Epithelial cell of proximal tubule (primary cell): ENCODE measurements at regions not wholly inside any gene's neighbourhood (a gene's known extent, or its start where the extent isn't known, plus 50 kb on each side); places are given as distances from the start of the nearest gene placed in this dataset.

Experiments
- DNase-seq: peaks from one replicate; pipeline ENCODE4 v3.0.0-alpha.2; 2011; ENCODE audit warnings: low read depth
- H3K4me3 ChIP-seq: 2 replicates; pipeline ENCODE4 v1.5.1; 2011; ENCODE audit warnings: low read depth, mild to moderate bottlenecking, low read length
- TF ChIP-seq, protein P1 (sequence below): conservative IDR thresholded peaks from 2 replicates; pipeline ENCODE4 v1.5.1; 2012; ENCODE audit warnings: low read depth, mild to moderate bottlenecking, low read length

DNA sequence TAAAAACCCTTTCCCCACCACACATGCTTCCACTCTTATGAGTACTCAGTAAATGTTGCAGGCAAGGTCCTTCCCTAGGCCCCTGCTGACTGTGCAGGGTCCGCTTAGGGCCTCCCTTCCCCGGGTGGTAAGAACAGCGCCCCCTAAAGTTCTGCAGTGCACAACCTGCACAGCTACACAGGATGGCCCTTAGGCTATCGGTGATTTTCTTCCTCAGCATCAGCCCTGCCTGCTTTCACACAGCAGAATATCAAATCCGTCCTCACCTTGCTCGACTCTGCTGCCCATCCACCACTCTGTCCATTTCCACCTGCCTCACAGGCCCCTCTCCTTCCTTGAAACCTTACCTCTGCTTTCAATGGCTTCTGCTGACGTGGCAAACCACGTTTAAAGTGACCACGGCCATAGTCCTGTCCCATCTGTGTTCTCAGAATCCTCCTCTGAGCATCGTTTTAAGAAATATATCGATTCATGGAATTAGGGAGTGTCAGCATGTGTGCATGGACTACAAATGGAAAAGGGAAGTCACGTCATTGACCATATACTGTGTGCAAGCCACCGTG is 51.4 kb upstream of the TMEM132E start:
- DNase-seq: no peak
- TF ChIP-seq, protein P1, sequence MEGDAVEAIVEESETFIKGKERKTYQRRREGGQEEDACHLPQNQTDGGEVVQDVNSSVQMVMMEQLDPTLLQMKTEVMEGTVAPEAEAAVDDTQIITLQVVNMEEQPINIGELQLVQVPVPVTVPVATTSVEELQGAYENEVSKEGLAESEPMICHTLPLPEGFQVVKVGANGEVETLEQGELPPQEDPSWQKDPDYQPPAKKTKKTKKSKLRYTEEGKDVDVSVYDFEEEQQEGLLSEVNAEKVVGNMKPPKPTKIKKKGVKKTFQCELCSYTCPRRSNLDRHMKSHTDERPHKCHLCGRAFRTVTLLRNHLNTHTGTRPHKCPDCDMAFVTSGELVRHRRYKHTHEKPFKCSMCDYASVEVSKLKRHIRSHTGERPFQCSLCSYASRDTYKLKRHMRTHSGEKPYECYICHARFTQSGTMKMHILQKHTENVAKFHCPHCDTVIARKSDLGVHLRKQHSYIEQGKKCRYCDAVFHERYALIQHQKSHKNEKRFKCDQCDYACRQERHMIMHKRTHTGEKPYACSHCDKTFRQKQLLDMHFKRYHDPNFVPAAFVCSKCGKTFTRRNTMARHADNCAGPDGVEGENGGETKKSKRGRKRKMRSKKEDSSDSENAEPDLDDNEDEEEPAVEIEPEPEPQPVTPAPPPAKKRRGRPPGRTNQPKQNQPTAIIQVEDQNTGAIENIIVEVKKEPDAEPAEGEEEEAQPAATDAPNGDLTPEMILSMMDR: no peak
- H3K4me3 ChIP-seq: no peak overlapping the region

DNA sequence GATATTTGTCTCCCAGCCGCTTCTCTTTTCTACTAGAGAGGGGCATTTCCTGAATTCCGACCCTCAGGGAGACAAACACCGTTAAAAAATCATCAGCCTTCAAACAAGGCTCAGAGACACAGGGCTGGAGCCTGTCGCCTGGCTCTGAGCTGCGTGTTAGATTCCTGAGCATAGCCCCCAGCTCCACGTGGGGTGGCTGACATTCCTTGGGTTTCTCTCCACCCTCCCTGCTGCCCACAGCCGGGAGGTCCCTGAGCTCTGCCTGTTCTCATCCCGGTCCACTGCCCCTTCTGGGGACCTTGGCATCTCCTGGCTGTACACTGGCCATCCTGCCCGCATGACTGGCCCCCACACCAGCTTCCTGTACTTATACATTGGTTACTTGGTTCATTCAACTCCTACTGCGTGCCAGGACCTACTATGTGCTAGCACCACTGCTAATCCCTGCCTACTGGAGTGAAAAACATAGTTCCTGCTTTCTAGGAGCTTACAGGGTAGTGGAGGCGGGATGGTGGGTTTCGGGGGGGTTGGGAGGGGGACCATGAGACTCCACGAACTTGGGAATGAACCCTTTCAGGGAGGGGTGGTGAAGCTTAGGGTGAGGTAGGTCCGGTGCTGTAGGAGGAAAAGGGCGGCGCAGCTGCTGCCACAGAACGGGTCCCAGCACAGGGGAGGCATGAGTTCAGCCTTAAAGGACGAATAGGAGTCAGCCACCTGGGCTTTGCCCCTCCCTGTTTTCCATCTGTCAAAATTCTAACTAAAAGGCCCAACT is 52.1 kb upstream of the TMEM132E start:
- TF ChIP-seq, protein P1: no peak
- H3K4me3 ChIP-seq: no peak overlapping the region
- no peak for DNase-seq

- TF ChIP-seq, protein P1: no peak
- no peak overlapping the region for H3K4me3 ChIP-seq
- DNase-seq: no peak
Observed at GRCh38 chr17:34525651-34526050, 53.7 kb upstream of the TMEM132E start.

DNA sequence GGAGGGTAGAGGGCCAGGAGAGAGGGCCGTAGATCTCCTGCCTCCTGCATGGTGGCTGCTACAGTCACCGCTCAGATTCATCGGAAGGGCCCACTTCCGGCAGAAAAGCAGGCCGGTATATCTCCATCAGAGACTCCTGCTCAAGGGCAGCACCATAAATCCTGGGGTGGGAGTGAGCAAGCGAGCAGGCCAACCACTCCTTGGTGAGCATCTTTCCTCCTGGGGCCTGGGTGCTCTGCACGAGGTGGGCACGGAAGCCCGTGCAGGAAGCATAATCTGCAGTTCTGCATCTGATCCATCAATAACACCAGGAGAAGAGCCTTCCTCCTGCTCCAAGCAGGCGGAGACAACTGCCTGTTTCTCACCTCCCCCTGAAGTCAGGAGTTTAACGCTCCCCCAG is 57.4 kb upstream of the TMEM132E start:
- H3K4me3 ChIP-seq: no peak overlapping the region
- TF ChIP-seq, protein P1: no peak
- no peak for DNase-seq

GRCh38 chr17:34519282-34519681 is 60.1 kb upstream of the TMEM132E start:
- no peak overlapping the region for H3K4me3 ChIP-seq
- TF ChIP-seq, protein P1: peak; percentile 64
- no peak for DNase-seq

GRCh38 chr17:34517406-34517805 is 62.0 kb upstream of the TMEM132E start:
- no peak for DNase-seq
- TF ChIP-seq, protein P1: no peak
- H3K4me3 ChIP-seq: no peak overlapping the region

GRCh38 chr17:34511931-34512330 is 67.5 kb upstream of the TMEM132E start:
- DNase-seq: no peak
- H3K4me3 ChIP-seq: no peak overlapping the region
- TF ChIP-seq, protein P1: no peak
